NT2/D1 (cell line): ENCODE measurements at regions not wholly inside any gene's neighbourhood (a gene's known extent, or its start where the extent isn't known, plus 50 kb on each side); places are given as distances from the start of the nearest gene placed in this dataset.

ENCODE experiments used
- YY1 ChIP-seq: IDR thresholded peaks from 2 replicates; pipeline ENCODE4 v1.6.1; 2011; ENCODE audit not compliant: insufficient read length, insufficient read depth
- ZNF274 ChIP-seq: IDR thresholded peaks from 2 replicates; pipeline ENCODE4 v1.6.1; 2011; ENCODE audit warnings: mild to moderate bottlenecking, low read depth, low read length

DNA sequence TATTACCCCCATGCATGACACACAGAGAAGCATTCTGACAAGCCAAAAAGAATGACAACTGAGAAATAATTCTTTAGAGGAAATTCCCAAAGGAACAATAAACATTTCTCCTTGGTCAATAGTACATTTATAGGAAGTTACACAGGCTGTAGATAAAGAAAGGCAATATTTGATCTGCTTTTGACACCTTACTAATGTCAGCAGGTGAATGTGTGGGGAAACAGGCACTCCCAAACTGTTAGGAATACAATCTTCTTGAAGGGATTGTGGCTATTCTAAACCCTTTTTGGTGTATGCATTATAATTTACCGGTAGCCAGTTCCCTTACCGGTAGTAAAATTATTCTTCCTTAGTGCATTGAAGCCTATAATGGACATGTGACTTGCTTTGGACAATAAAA is 116.1 kb upstream of the FTMT start:
- no peak for TF ChIP-seq ZNF274
- no peak for TF ChIP-seq YY1
